Suprapubic skin (tissue), 4 donors: ENCODE measurements at regions not wholly inside any gene's neighbourhood (a gene's known extent, or its start where the extent isn't known, plus 50 kb on each side); places are given as distances from the start of the nearest gene placed in this dataset.

Experiments
- CTCF ChIP-seq, 2 donors: fragments of 200-600 bp in 1 of 2; fragments of 450-650 bp in 1 of 2; sonication (generic) in 1 of 2; IDR thresholded peaks; one replicate each; pipeline ENCODE4 v1.5.1; 2016 to 2019; ENCODE audit warnings: antibody characterized with exemption in 2 of 2, mild to moderate bottlenecking in 1 of 2, moderate library complexity in 1 of 2
- EP300 ChIP-seq: sonication (generic); formaldehyde crosslinking; IDR thresholded peaks from one replicate; pipeline ENCODE4 v1.6.1; 2017; ENCODE audit warnings: antibody characterized with exemption
- POLR2A ChIP-seq, 2 donors: fragments of 450-650 bp; IDR thresholded peaks; one replicate each; pipeline ENCODE4 v1.6.1; 2017; ENCODE audit warnings: antibody characterized with exemption in 2 of 2, mild to moderate bottlenecking in 2 of 2, moderate library complexity in 2 of 2
- POLR2AphosphoS5 ChIP-seq, 3 donors: sonication (generic); formaldehyde crosslinking; IDR thresholded peaks; one replicate each; pipeline ENCODE4 v1.6.1; 2017; ENCODE audit warnings: antibody characterized with exemption in 3 of 3

- TF ChIP-seq POLR2A (IDR thresholded peaks at IDR 0.05) (no peak), CTCF (IDR thresholded peaks at IDR 0.05) (no peak), POLR2AphosphoS5 (IDR thresholded peaks at IDR 0.05) (no peak), EP300 (no peak)
Measured at GRCh38 chr9:79408200-79408599, 163.6 kb upstream of the TLE4 start.
